HepG2 (cell line): ENCODE measurements at regions not wholly inside any gene's neighbourhood (a gene's known extent, or its start where the extent isn't known, plus 50 kb on each side); places are given as distances from the start of the nearest gene placed in this dataset.

Experiments
- ATAC-seq: fragments of 200-7000 bp; cut with Tn5 transposase; 3 replicates; pipeline ENCODE4 v1.9.1; 2020; ENCODE audit warnings: mild to moderate bottlenecking, moderate library complexity
- BruUV-seq: library from RNA; stranded (reverse); fragments of 400-500 nt; replicated peaks from 2 replicates; lab custom pipeline; 2021; lab: Mats Ljungman, UMichigan
- CTCF ChIA-PET: fragments of 300-600 bp; formaldehyde crosslinking; extraction: SDS; loops from one replicate; lab custom pipeline; 2021; ENCODE audit warnings: low total read pairs, inconsistent platforms, low intra/inter-chr PET ratio; lab: Yijun Ruan, JAX
- POLR2A ChIA-PET: fragments of 350-600 bp; sonication (Branson Sonifier 250); formaldehyde crosslinking; loops from one replicate; lab custom pipeline; 2020; ENCODE audit warnings: antibody characterized with exemption, inconsistent platforms; lab: Yijun Ruan, JAX
- DNase-seq: peaks from one replicate; pipeline ENCODE4 v3.0.0-alpha.2; 2015; ENCODE audit warnings: low spot score
- FAIRE-seq: peaks from 3 replicates; lab custom pipeline; 2011; peaks lifted over from hg19 to GRCh38; lab: Jason Lieb, UNC
- H2AFZ ChIP-seq: one replicate; pipeline ENCODE4 v1.6.1; 2011; ENCODE audit warnings: low read length, inconsistent platforms
- H3K27ac ChIP-seq: fragments of 300-600 bp; 3 replicates; pipeline ENCODE4 v1.8.0; 2011; ENCODE audit warnings: mixed run types, mild to moderate bottlenecking, mixed read lengths, low read length, inconsistent platforms; ENCODE audit not compliant: insufficient read depth; ENCODE audit errors: extremely low read length
- H3K27me3 ChIP-seq, 2 experiments: fragments of 200-600 bp in 1 of 2; 2 replicates in 1 of 2; 3 replicates in 1 of 2; pipeline versions ENCODE4 v1.6.0 to v1.8.0; 2011; ENCODE audit warnings: low read length in 2 of 2, mild to moderate bottlenecking in 2 of 2, moderate library complexity in 2 of 2, inconsistent platforms in 1 of 2; ENCODE audit not compliant: insufficient read depth in 2 of 2, control insufficient read depth in 1 of 2
- H3K36me3 ChIP-seq, 2 experiments: fragments of 200-600 bp in 1 of 2; replicated peaks in 1 of 2; 2 replicates in 1 of 2; 3 replicates in 1 of 2; pipeline versions ENCODE4 v1.5.1 to v1.8.0; 2011; ENCODE audit warnings: low read length in 2 of 2, inconsistent platforms in 1 of 2; ENCODE audit not compliant: insufficient read depth in 2 of 2, control insufficient read depth in 1 of 2
- H3K4me1 ChIP-seq: 2 replicates; pipeline ENCODE4 v1.5.1; 2012; ENCODE audit warnings: low read length, inconsistent platforms; ENCODE audit not compliant: insufficient read depth
- H3K4me2 ChIP-seq: 2 replicates; pipeline ENCODE4 v1.6.0; 2011; ENCODE audit warnings: low read depth, low read length, inconsistent platforms
- H3K4me3 ChIP-seq, 3 experiments: fragments of 200-600 bp in 1 of 3; sonication (generic), shearing (Covaris generic) in 1 of 3; replicated peaks in 1 of 3; 2 replicates each; pipeline ENCODE4 v1.5.1; 2011 to 2016; ENCODE audit warnings: low read length in 3 of 3, inconsistent platforms in 2 of 3, low read depth in 2 of 3, mild to moderate bottlenecking in 2 of 3, control low read depth in 1 of 3, mixed read lengths in 1 of 3; ENCODE audit not compliant: insufficient read depth in 1 of 3
- H3K79me2 ChIP-seq: one replicate; pipeline ENCODE4 v1.6.1; 2011; ENCODE audit warnings: low read length, inconsistent platforms; ENCODE audit not compliant: insufficient read depth
- H3K9ac ChIP-seq: 2 replicates; pipeline ENCODE4 v1.6.0; 2011; ENCODE audit warnings: mild to moderate bottlenecking, low read depth, low read length, inconsistent platforms; ENCODE audit not compliant: insufficient read depth
- H3K9me3 ChIP-seq: 2 replicates; pipeline ENCODE4 v1.5.1; 2012; ENCODE audit warnings: mild to moderate bottlenecking, low read length
- H4K20me1 ChIP-seq: 2 replicates; pipeline ENCODE4 v1.6.0; 2011; ENCODE audit warnings: inconsistent platforms, mild to moderate bottlenecking, low read length, moderate library complexity; ENCODE audit not compliant: insufficient read depth
- DMAP1 ChIP-seq: IDR thresholded peaks from 2 replicates; pipeline ENCODE4 v1.6.1; 2016
- MXD4 ChIP-seq: IDR thresholded peaks from 2 replicates; pipeline ENCODE4 v1.6.1; 2016; ENCODE audit warnings: mild to moderate bottlenecking, missing biosample characterization, missing genetic modification reagents
- SNAI1 ChIP-seq: sonication (generic); formaldehyde crosslinking; IDR thresholded peaks from 2 replicates; pipeline ENCODE4 v1.5.0; 2020; ENCODE audit warnings: mild to moderate bottlenecking, missing genetic modification reagents, borderline replicate concordance
- TBX2 ChIP-seq: sonication (generic); formaldehyde crosslinking; IDR thresholded peaks from 2 replicates; pipeline ENCODE4 v1.5.0; 2020; ENCODE audit warnings: missing genetic modification reagents, mild to moderate bottlenecking, borderline replicate concordance
- ZMYM4 ChIP-seq: sonication (generic); formaldehyde crosslinking; IDR thresholded peaks from 2 replicates; pipeline ENCODE4 v1.8.1; 2023; ENCODE audit warnings: mild to moderate bottlenecking, missing genetic modification reagents
- ZNF10 ChIP-seq: sonication (generic); formaldehyde crosslinking; IDR thresholded peaks from 2 replicates; pipeline ENCODE4 v1.4.0; 2020; ENCODE audit warnings: mild to moderate bottlenecking, low read depth, missing genetic modification reagents, borderline replicate concordance
- WGBS: methylation state at CpG from one replicate; pipeline ENCODE4 v1.1.6; 2017; ENCODE audit warnings: low lambda C conversion rate; 5-methylcytosine and 5-hydroxymethylcytosine counted together
- in situ Hi-C: cut with HindIII; loops from 2 replicates; pipeline ENCODE4 v1.10.0; 2017; ENCODE audit warnings: low pct_unique_long_range_greater_than_20kb; ENCODE audit not compliant: extremely low pct_ligation_motif_present
- intact Hi-C: fragments of 100-400 bp; cut with micrococcal nuclease; formaldehyde crosslinking; loops from one replicate; pipeline ENCODE4 v1.10.0; 2022; ENCODE audit not compliant: unreplicated experiment
- TF ChIP-seq, protein P1 (sequence below), 2 experiments: fragments of 450-650 bp in 1 of 2; sonication (generic) in 1 of 2; formaldehyde crosslinking in 1 of 2; IDR thresholded peaks; 2 replicates each; pipeline versions ENCODE4 v1.6.1 to v1.8.0; 2016 to 2022; ENCODE audit warnings: antibody characterized with exemption in 1 of 2, mild to moderate bottlenecking in 1 of 2, missing genetic modification reagents in 1 of 2
- TF ChIP-seq, protein P2 (sequence below): sonication (generic); formaldehyde crosslinking; IDR thresholded peaks from 2 replicates; pipeline ENCODE4 v1.8.1; 2023; ENCODE audit warnings: missing genetic modification reagents, inconsistent platforms, borderline replicate concordance
- TF ChIP-seq, protein P3 (sequence below): sonication (generic); formaldehyde crosslinking; IDR thresholded peaks from 2 replicates; pipeline ENCODE4 v1.8.0; 2022; ENCODE audit warnings: missing genetic modification reagents, mild to moderate bottlenecking, inconsistent platforms, borderline replicate concordance
- TF ChIP-seq, protein P4 (sequence below): sonication (generic); formaldehyde crosslinking; IDR thresholded peaks from 2 replicates; pipeline ENCODE4 v1.4.0; 2020; ENCODE audit warnings: mild to moderate bottlenecking, missing genetic modification reagents

DNA sequence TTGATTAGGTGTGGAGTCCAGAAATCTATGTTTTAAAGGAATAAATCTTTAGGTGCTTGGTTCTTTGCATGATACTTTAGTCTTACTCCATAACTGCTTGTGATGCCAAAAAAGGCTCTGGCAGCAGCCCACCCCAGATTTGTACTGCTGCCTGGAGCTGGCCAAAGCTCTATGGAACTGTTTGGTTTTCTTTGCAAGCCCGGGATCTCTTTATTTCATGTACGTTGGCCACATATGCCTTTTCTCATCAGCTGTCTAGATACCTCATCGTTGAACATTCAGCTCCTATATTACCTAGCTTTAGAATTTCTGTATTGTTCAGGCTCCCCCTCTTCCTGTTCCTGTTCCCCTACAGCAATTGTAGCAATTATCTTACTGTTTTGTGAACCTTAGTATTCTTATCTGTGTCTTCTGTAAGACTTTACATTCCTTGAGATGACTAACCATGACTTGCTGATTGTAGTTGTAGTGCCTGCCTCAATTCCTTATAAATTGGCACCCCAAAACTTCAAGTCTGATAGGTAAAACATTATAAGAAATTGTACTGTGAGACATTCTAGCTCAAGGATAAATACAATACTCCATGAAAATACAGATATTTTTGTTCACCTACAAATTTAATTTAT, 199.4 kb upstream of the GPRIN3 start:
- H3K4me1 ChIP-seq, result no peaks in the 10 kb centered on the region
- H3K4me2 ChIP-seq, result no peak overlapping the region
- no peak overlapping the region for H3K9ac ChIP-seq
- no peak overlapping the region for H3K27ac ChIP-seq
- H3K36me3 ChIP-seq, result no peaks in the 10 kb centered on the region
- CTCF ChIA-PET, result no interaction called here
- no peak for ATAC-seq
- H3K79me2 ChIP-seq, result no peaks in the 10 kb centered on the region
- H3K9me3 ChIP-seq, result no peaks in the 10 kb centered on the region
- WGBS, result 0% methylated on average over 3 of the region's 3 CpGs
- no peak overlapping the region for H3K4me3 ChIP-seq
- H3K27me3 ChIP-seq, result no peaks in the 10 kb centered on the region
- no TSS peak for BruUV-seq
- no peak for FAIRE-seq
- intact Hi-C loops (no loop called here), in situ Hi-C loops (no loop called here)
- H2AFZ ChIP-seq, result no peak overlapping the region
- H4K20me1 ChIP-seq, result no peaks in the 10 kb centered on the region
- POLR2A ChIA-PET, result no interaction called here
- DNase-seq, result no peak
- TF ChIP-seq ZNF10 (CRISPR knock-in tag), result no peak
- no peak for TF ChIP-seq ZMYM4 (CRISPR knock-in tag)
- TF ChIP-seq, protein P1, sequence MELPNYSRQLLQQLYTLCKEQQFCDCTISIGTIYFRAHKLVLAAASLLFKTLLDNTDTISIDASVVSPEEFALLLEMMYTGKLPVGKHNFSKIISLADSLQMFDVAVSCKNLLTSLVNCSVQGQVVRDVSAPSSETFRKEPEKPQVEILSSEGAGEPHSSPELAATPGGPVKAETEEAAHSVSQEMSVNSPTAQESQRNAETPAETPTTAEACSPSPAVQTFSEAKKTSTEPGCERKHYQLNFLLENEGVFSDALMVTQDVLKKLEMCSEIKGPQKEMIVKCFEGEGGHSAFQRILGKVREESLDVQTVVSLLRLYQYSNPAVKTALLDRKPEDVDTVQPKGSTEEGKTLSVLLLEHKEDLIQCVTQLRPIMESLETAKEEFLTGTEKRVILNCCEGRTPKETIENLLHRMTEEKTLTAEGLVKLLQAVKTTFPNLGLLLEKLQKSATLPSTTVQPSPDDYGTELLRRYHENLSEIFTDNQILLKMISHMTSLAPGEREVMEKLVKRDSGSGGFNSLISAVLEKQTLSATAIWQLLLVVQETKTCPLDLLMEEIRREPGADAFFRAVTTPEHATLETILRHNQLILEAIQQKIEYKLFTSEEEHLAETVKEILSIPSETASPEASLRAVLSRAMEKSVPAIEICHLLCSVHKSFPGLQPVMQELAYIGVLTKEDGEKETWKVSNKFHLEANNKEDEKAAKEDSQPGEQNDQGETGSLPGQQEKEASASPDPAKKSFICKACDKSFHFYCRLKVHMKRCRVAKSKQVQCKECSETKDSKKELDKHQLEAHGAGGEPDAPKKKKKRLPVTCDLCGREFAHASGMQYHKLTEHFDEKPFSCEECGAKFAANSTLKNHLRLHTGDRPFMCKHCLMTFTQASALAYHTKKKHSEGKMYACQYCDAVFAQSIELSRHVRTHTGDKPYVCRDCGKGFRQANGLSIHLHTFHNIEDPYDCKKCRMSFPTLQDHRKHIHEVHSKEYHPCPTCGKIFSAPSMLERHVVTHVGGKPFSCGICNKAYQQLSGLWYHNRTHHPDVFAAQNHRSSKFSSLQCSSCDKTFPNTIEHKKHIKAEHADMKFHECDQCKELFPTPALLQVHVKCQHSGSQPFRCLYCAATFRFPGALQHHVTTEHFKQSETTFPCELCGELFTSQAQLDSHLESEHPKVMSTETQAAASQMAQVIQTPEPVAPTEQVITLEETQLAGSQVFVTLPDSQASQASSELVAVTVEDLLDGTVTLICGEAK (IDR thresholded peaks at IDR 0.05), result no peak
- TF ChIP-seq, protein P1 (CRISPR knock-in tag; IDR thresholded peaks at IDR 0.05), result no peak
- TF ChIP-seq, protein P2, sequence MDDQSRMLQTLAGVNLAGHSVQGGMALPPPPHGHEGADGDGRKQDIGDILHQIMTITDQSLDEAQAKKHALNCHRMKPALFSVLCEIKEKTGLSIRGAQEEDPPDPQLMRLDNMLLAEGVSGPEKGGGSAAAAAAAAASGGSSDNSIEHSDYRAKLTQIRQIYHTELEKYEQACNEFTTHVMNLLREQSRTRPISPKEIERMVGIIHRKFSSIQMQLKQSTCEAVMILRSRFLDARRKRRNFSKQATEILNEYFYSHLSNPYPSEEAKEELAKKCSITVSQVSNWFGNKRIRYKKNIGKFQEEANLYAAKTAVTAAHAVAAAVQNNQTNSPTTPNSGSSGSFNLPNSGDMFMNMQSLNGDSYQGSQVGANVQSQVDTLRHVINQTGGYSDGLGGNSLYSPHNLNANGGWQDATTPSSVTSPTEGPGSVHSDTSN (CRISPR knock-in tag), result no peak
- no peak for TF ChIP-seq TBX2 (CRISPR knock-in tag)
- TF ChIP-seq, protein P3, sequence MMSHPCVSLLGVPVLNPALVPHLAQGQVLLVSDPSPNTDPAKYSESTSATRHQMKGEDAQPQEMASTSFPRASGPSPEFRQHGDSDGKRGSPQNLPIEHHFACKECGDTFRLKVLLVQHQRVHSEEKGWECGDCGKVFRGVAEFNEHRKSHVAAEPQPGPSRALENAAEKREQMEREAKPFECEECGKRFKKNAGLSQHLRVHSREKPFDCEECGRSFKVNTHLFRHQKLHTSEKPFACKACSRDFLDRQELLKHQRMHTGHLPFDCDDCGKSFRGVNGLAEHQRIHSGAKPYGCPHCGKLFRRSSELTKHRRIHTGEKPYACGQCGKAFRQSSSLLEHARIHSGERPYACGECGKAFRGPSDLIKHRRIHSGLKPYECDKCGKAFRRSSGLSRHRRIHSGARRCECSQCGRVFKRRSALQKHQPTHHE (CRISPR knock-in tag), result no peak
- TF ChIP-seq MXD4 (CRISPR knock-in tag), result no peak
- no peak for TF ChIP-seq SNAI1 (CRISPR knock-in tag)
- TF ChIP-seq, protein P4, sequence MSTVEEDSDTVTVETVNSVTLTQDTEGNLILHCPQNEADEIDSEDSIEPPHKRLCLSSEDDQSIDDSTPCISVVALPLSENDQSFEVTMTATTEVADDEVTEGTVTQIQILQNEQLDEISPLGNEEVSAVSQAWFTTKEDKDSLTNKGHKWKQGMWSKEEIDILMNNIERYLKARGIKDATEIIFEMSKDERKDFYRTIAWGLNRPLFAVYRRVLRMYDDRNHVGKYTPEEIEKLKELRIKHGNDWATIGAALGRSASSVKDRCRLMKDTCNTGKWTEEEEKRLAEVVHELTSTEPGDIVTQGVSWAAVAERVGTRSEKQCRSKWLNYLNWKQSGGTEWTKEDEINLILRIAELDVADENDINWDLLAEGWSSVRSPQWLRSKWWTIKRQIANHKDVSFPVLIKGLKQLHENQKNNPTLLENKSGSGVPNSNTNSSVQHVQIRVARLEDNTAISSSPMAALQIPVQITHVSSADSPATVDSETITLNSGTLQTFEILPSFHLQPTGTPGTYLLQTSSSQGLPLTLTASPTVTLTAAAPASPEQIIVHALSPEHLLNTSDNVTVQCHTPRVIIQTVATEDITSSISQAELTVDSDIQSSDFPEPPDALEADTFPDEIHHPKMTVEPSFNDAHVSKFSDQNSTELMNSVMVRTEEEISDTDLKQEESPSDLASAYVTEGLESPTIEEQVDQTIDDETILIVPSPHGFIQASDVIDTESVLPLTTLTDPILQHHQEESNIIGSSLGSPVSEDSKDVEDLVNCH, result no peak
- TF ChIP-seq DMAP1 (CRISPR knock-in tag), result no peak
